ENCODE measurements at regions not wholly inside any gene's neighbourhood (a gene's known extent, or its start where the extent isn't known, plus 50 kb on each side); places are given as distances from the start of the nearest gene placed in this dataset.

GRCh38 chr17:68780596-68780995 is 174.6 kb downstream of the ABCA8 start:
- H3K4me3 ChIP-seq (ENCODE audit: control insufficient read depth, low read depth, low read length): no peak overlapping the region
- no peak for DNase-seq (ENCODE audit: low read depth)
- no peak for TF ChIP-seq CTCF (IDR thresholded peaks at IDR 0.05; ENCODE audit: control insufficient read depth, insufficient read depth, low read depth, low read length, missing control alignments)

GRCh38 chr17:68778726-68779125 is 176.5 kb downstream of the ABCA8 start:
- no peak overlapping the region for H3K4me3 ChIP-seq (ENCODE audit: control insufficient read depth, low read depth, low read length)
- no peak for DNase-seq (ENCODE audit: low read depth)
- TF ChIP-seq CTCF (IDR thresholded peaks at IDR 0.05; ENCODE audit: control insufficient read depth, insufficient read depth, low read depth, low read length, missing control alignments): no peak

- no peak for DNase-seq (ENCODE audit: low read depth)
- H3K4me3 ChIP-seq (ENCODE audit: control insufficient read depth, low read depth, low read length): no peak overlapping the region
- TF ChIP-seq CTCF (IDR thresholded peaks at IDR 0.05; ENCODE audit: control insufficient read depth, insufficient read depth, low read depth, low read length, missing control alignments): no peak
Observed at GRCh38 chr17:68777856-68778694, 176.9 kb upstream of the FAM20A start.

- DNase-seq (ENCODE audit: low read depth): no peak
- peak; percentile 73 for TF ChIP-seq CTCF (IDR thresholded peaks at IDR 0.05; ENCODE audit: control insufficient read depth, insufficient read depth, low read depth, low read length, missing control alignments)
- no peak overlapping the region for H3K4me3 ChIP-seq (ENCODE audit: control insufficient read depth, low read depth, low read length)
Observed at GRCh38 chr17:68777243-68777855, 176.2 kb upstream of the FAM20A start.

- no peak for TF ChIP-seq CTCF (IDR thresholded peaks at IDR 0.05; ENCODE audit: control insufficient read depth, insufficient read depth, low read depth, low read length, missing control alignments)
- DNase-seq (ENCODE audit: low read depth): no peak
- H3K4me3 ChIP-seq (ENCODE audit: control insufficient read depth, low read depth, low read length): no peak overlapping the region
Observed at GRCh38 chr17:68776451-68776850, 175.3 kb upstream of the FAM20A start.

GRCh38 chr17:68775969-68776368 is 174.8 kb upstream of the FAM20A start:
- DNase-seq (ENCODE audit: low read depth): no peak
- no peak overlapping the region for H3K4me3 ChIP-seq (ENCODE audit: control insufficient read depth, low read depth, low read length)
- no peak for TF ChIP-seq CTCF (IDR thresholded peaks at IDR 0.05; ENCODE audit: control insufficient read depth, insufficient read depth, low read depth, low read length, missing control alignments)
